Astrocyte (in vitro differentiated cells and primary cell): ENCODE measurements at regions not wholly inside any gene's neighbourhood (a gene's known extent, or its start where the extent isn't known, plus 50 kb on each side); places are given as distances from the start of the nearest gene placed in this dataset.
A peak's percentile ranks its signal among the peaks of the same experiment; 100 is the strongest.
"Not testable (repeated sequence)": the region's sequence is repeated elsewhere in the genome, so short reads cannot be mapped to it uniquely, and the experiment has no call there.

Experiments
- DNase-seq: peaks from one replicate; pipeline ENCODE4 v3.0.0-alpha.2; 2010; ENCODE audit warnings: low read depth
- FAIRE-seq: peaks from 2 replicates; lab custom pipeline; 2011; peaks lifted over from hg19 to GRCh38; lab: Jason Lieb, UNC
- H2AFZ ChIP-seq: 2 replicates; pipeline ENCODE4 v1.6.0; 2012; ENCODE audit warnings: low read depth, low read length, inconsistent platforms
- H3K27ac ChIP-seq: 2 replicates; pipeline ENCODE4 v1.5.1; 2011; ENCODE audit warnings: low read depth, low read length, inconsistent platforms
- H3K27me3 ChIP-seq: 2 replicates; pipeline ENCODE4 v1.6.0; 2011; ENCODE audit warnings: low read length, inconsistent platforms; ENCODE audit not compliant: insufficient read depth
- H3K36me3 ChIP-seq: 2 replicates; pipeline ENCODE4 v1.5.1; 2011; ENCODE audit warnings: low read length, inconsistent platforms; ENCODE audit not compliant: insufficient read depth
- H3K4me1 ChIP-seq: 2 replicates; pipeline ENCODE4 v1.5.1; 2011; ENCODE audit warnings: low read length, inconsistent platforms; ENCODE audit not compliant: insufficient read depth
- H3K4me2 ChIP-seq: 2 replicates; pipeline ENCODE4 v1.6.0; 2012; ENCODE audit warnings: low read length, inconsistent platforms
- H3K4me3 ChIP-seq: 2 replicates; pipeline ENCODE4 v1.5.1; 2011; ENCODE audit warnings: low read depth, mild to moderate bottlenecking, low read length, inconsistent platforms; ENCODE audit not compliant: insufficient read depth
- H3K79me2 ChIP-seq: 2 replicates; pipeline ENCODE4 v1.6.0; 2012; ENCODE audit warnings: mild to moderate bottlenecking, low read length, inconsistent platforms; ENCODE audit not compliant: insufficient read depth
- H3K9ac ChIP-seq: 2 replicates; pipeline ENCODE4 v1.6.0; 2012; ENCODE audit warnings: mild to moderate bottlenecking, low read length, inconsistent platforms
- H3K9me3 ChIP-seq: 2 replicates; pipeline ENCODE4 v1.5.1; 2012; ENCODE audit warnings: low read depth, mild to moderate bottlenecking, low read length, inconsistent platforms; ENCODE audit not compliant: insufficient read depth
- H4K20me1 ChIP-seq: 2 replicates; pipeline ENCODE4 v1.6.0; 2012; ENCODE audit warnings: low read length, inconsistent platforms; ENCODE audit not compliant: insufficient read depth
- H3K27ac Mint-ChIP-seq: one replicate; pipeline ENCODE4 v1.8.0; 2021; ENCODE audit warnings: mild to moderate bottlenecking, mixed read lengths; ENCODE audit not compliant: unreplicated experiment
- H3K27me3 Mint-ChIP-seq: one replicate; pipeline ENCODE4 v1.8.0; 2021; ENCODE audit warnings: low read depth, mixed read lengths; ENCODE audit not compliant: unreplicated experiment
- H3K36me3 Mint-ChIP-seq: one replicate; pipeline ENCODE4 v1.8.0; 2021; ENCODE audit warnings: low read depth, mixed read lengths; ENCODE audit not compliant: unreplicated experiment
- H3K4me1 Mint-ChIP-seq: one replicate; pipeline ENCODE4 v1.8.0; 2021; ENCODE audit warnings: low read depth, mixed read lengths; ENCODE audit not compliant: unreplicated experiment
- H3K4me3 Mint-ChIP-seq: one replicate; pipeline ENCODE4 v1.8.0; 2021; ENCODE audit warnings: mild to moderate bottlenecking, moderate library complexity, mixed read lengths; ENCODE audit not compliant: unreplicated experiment
- H3K9me3 Mint-ChIP-seq: one replicate; pipeline ENCODE4 v1.8.0; 2021; ENCODE audit warnings: mild to moderate bottlenecking, mixed read lengths; ENCODE audit not compliant: unreplicated experiment
- EZH2 ChIP-seq: IDR thresholded peaks from 2 replicates; pipeline ENCODE4 v1.6.1; 2012; ENCODE audit warnings: mild to moderate bottlenecking, low read length, inconsistent platforms; ENCODE audit not compliant: insufficient read depth
- TF ChIP-seq, protein P1 (sequence below): IDR thresholded peaks from 2 replicates; pipeline ENCODE4 v1.5.1; 2011; ENCODE audit warnings: low read depth, mild to moderate bottlenecking, inconsistent platforms, low read length, moderate library complexity; ENCODE audit not compliant: insufficient read depth

- no peaks in the 10 kb centered on the region for H4K20me1 ChIP-seq
- no peak for DNase-seq
- no peaks in the 10 kb centered on the region for H3K27me3 ChIP-seq
- H3K4me3 ChIP-seq = no peak overlapping the region
- Mint-ChIP-seq H3K4me1 (peaks cover 20% of the 10 kb centered on the region), H3K36me3 (no peaks in the 10 kb centered on the region), H3K4me3 (no peak overlapping the region), H3K27me3 (no peaks in the 10 kb centered on the region), H3K9me3 (no peaks in the 10 kb centered on the region), H3K27ac (peak overlapping the region; percentile 53)
- H3K79me2 ChIP-seq = no peaks in the 10 kb centered on the region
- H3K4me2 ChIP-seq = no peak overlapping the region
- no peak overlapping the region for H3K9ac ChIP-seq
- no peak overlapping the region for H2AFZ ChIP-seq
- FAIRE-seq = no peak
- H3K4me1 ChIP-seq = no peaks in the 10 kb centered on the region
- no peak for TF ChIP-seq EZH2
- TF ChIP-seq, protein P1, sequence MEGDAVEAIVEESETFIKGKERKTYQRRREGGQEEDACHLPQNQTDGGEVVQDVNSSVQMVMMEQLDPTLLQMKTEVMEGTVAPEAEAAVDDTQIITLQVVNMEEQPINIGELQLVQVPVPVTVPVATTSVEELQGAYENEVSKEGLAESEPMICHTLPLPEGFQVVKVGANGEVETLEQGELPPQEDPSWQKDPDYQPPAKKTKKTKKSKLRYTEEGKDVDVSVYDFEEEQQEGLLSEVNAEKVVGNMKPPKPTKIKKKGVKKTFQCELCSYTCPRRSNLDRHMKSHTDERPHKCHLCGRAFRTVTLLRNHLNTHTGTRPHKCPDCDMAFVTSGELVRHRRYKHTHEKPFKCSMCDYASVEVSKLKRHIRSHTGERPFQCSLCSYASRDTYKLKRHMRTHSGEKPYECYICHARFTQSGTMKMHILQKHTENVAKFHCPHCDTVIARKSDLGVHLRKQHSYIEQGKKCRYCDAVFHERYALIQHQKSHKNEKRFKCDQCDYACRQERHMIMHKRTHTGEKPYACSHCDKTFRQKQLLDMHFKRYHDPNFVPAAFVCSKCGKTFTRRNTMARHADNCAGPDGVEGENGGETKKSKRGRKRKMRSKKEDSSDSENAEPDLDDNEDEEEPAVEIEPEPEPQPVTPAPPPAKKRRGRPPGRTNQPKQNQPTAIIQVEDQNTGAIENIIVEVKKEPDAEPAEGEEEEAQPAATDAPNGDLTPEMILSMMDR = no peak
- no peaks in the 10 kb centered on the region for H3K9me3 ChIP-seq
- H3K27ac ChIP-seq = no peak overlapping the region
- no peaks in the 10 kb centered on the region for H3K36me3 ChIP-seq
Measured at GRCh38 chr6:134634466-134634865, 315.4 kb downstream of the ALDH8A1 start.

DNA sequence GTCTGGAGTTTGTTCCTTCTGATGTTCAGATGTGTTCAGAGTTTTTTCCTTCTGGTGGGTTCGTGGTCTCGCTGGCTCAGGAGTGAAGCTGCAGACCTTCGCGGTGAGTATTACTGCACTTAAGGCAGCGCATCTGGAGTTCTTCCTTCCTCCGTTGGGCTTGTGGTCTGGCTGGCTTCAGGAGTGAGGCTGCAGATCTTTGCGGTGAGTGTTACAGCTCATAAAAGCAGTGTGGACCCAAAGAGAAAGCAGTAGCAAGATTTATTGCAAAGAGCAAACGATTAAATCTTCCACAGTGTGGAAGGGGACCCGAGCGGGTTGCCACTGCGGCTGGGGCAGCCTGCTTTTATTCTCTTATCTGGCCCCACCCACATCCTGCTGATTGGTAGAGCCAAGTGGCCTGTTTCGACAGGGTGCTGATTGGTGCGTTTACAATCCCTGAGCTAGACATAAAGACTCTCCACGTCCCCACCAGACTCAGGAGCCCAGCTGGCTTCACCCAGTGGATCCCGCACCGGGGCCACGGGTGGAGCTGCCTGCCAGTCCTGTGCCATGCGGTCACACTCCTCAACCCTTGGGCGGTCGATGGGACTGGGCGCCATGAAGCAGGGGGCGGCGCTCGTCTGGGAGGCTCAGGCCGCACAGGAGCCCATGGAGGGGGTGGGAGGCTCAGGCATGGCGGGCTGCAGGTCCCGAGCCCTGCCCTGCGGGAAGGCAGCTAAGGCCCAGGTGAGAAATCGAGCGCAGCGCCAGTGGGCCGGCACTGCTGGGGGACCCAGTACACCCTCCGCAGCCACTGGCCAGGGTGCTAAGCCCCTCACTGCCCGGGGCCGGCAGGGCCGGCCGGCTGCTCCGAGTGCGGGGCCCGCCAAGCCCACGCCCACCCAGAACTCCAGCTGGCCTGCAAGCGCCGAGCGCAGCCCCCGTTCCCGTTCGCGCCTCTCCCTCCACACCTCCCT is 315.3 kb upstream of the SGK1 start:
- DNase-seq = peak; percentile 16
- not testable (repeated sequence) for H3K4me3 Mint-ChIP-seq, H3K4me2 ChIP-seq, H3K79me2 ChIP-seq, H3K4me1 ChIP-seq, H3K9me3 ChIP-seq, H3K4me3 ChIP-seq, H3K36me3 ChIP-seq, H3K9ac ChIP-seq, FAIRE-seq, H3K36me3 Mint-ChIP-seq, H3K27ac ChIP-seq, H3K27me3 Mint-ChIP-seq, H3K9me3 Mint-ChIP-seq, H3K27me3 ChIP-seq, H2AFZ ChIP-seq, H4K20me1 ChIP-seq, H3K27ac Mint-ChIP-seq
- H3K4me1 Mint-ChIP-seq = peaks cover 20% of the 10 kb centered on the region

- no peak overlapping the region for H3K9ac ChIP-seq
- H4K20me1 ChIP-seq = no peaks in the 10 kb centered on the region
- no peak overlapping the region for H3K27ac Mint-ChIP-seq
- no peak overlapping the region for H3K4me2 ChIP-seq
- TF ChIP-seq, protein P1 = no peak
- TF ChIP-seq EZH2 = no peak
- H3K9me3 Mint-ChIP-seq = no peaks in the 10 kb centered on the region
- H3K27me3 Mint-ChIP-seq = no peaks in the 10 kb centered on the region
- H3K27ac ChIP-seq = no peak overlapping the region
- H3K4me3 Mint-ChIP-seq = no peak overlapping the region
- DNase-seq (no peak), FAIRE-seq (no peak)
- H3K4me3 ChIP-seq = no peak overlapping the region
- peaks cover 9% of the 10 kb centered on the region for H3K4me1 Mint-ChIP-seq
- no peaks in the 10 kb centered on the region for H3K9me3 ChIP-seq
- no peaks in the 10 kb centered on the region for H3K36me3 ChIP-seq
- no peaks in the 10 kb centered on the region for H3K27me3 ChIP-seq
- H3K36me3 Mint-ChIP-seq = no peaks in the 10 kb centered on the region
- H2AFZ ChIP-seq = no peak overlapping the region
- H3K79me2 ChIP-seq = no peaks in the 10 kb centered on the region
- no peaks in the 10 kb centered on the region for H3K4me1 ChIP-seq
Measured at GRCh38 chr6:134632024-134632423, 314.1 kb upstream of the SGK1 start.
